Astrocyte of the cerebellum (primary cell): ENCODE measurements at regions not wholly inside any gene's neighbourhood (a gene's known extent, or its start where the extent isn't known, plus 50 kb on each side); places are given as distances from the start of the nearest gene placed in this dataset.

Source experiments
- DNase-seq: peaks from one replicate; pipeline ENCODE4 v3.0.0-alpha.2; 2011; ENCODE audit warnings: low read depth
- H3K4me3 ChIP-seq: 2 replicates; pipeline ENCODE4 v1.5.1; 2011; ENCODE audit warnings: mild to moderate bottlenecking, low read depth, low read length, moderate library complexity
- CTCF ChIP-seq: IDR thresholded peaks from 2 replicates; pipeline ENCODE4 v1.5.1; 2012; ENCODE audit warnings: low read length, low read depth, moderate library complexity, mild to moderate bottlenecking; ENCODE audit errors: missing control alignments
- in situ Hi-C: cut with HindIII; loops from 2 replicates; pipeline ENCODE4 v1.10.0; 2017; ENCODE audit warnings: low sequenced_read_pairs

GRCh38 chrX:116357329-116357728, 79.1 kb upstream of the SLC6A14 start:
- H3K4me3 ChIP-seq = no peak overlapping the region
- in situ Hi-C loops = no loop called here
- no peak for TF ChIP-seq CTCF
- DNase-seq = no peak

- no peak overlapping the region for H3K4me3 ChIP-seq
- TF ChIP-seq CTCF = no peak
- in situ Hi-C loops = no loop called here
- DNase-seq = no peak
Measured at GRCh38 chrX:116378961-116379360, 57.4 kb upstream of the SLC6A14 start.

GRCh38 chrX:116379854-116380253, 56.6 kb upstream of the SLC6A14 start:
- no peak for TF ChIP-seq CTCF
- in situ Hi-C loops = no loop called here
- DNase-seq = no peak
- no peak overlapping the region for H3K4me3 ChIP-seq

- TF ChIP-seq CTCF = no peak
- in situ Hi-C loops = no loop called here
- H3K4me3 ChIP-seq = no peak overlapping the region
- DNase-seq = no peak
Measured at GRCh38 chrX:116384406-116384954, 51.9 kb upstream of the SLC6A14 start.
